ENCODE measurements at regions not wholly inside any gene's neighbourhood (a gene's known extent, or its start where the extent isn't known, plus 50 kb on each side); places are given as distances from the start of the nearest gene placed in this dataset.

GRCh38 chr12:88958153-88958552, 377.9 kb upstream of the KITLG start:
- ATAC-seq (no peak), DNase-seq (no peak)
- Histone ChIP-seq H3K9me3 (no peaks in the 10 kb centered on the region), H3K4me1 (peaks cover 0 to 24% (median 12%) of the 10 kb centered on the region in 12 donors), H3K27me3 (no peaks in the 10 kb centered on the region), H3K36me3 (no peaks in the 10 kb centered on the region), H3K4me3 (no peak overlapping the region), H3K27ac (no peak overlapping the region)
- intact Hi-C loops (cut with DNase I) = loop anchor here in 1 of 10 donors (10.0 kb wide), 1 partner anchor 53 kb away; no protein-coding TSS in a partner anchor
- TF ChIP-seq POLR2A (IDR thresholded peaks at IDR 0.05) = no peak
- TF ChIP-seq CTCF (IDR thresholded peaks at IDR 0.05) = no peak

- Histone ChIP-seq H3K4me1 (peaks cover 0 to 24% (median 12%) of the 10 kb centered on the region in 12 donors), H3K4me3 (no peak overlapping the region), H3K36me3 (no peaks in the 10 kb centered on the region), H3K9me3 (no peaks in the 10 kb centered on the region), H3K27ac (no peak overlapping the region), H3K27me3 (no peaks in the 10 kb centered on the region)
- intact Hi-C loops (cut with DNase I) = loop anchor here in 1 of 10 donors (10.0 kb wide), 1 partner anchor 53 kb away; no protein-coding TSS in a partner anchor
- no peak for ATAC-seq
- WGBS, 4 donors = 96% methylated on average over 3 of the region's 3 CpGs
- no peak for TF ChIP-seq POLR2A (IDR thresholded peaks at IDR 0.05)
- TF ChIP-seq CTCF (IDR thresholded peaks at IDR 0.05) = no peak
- no peak for DNase-seq
Measured at GRCh38 chr12:88957358-88957757, 377.1 kb upstream of the KITLG start.

GRCh38 chr12:88955531-88955930, 375.3 kb upstream of the KITLG start:
- no peak overlapping the region for H3K27ac ChIP-seq
- intact Hi-C loops (cut with DNase I) = loop anchor here in 1 of 10 donors (10.0 kb wide), 1 partner anchor 51 kb away; no protein-coding TSS in a partner anchor
- no peak for ATAC-seq
- 90 to 95% (median 92%) methylated on average over 5 of the region's 5 CpGs for WGBS, 4 donors
- H3K4me3 ChIP-seq = no peak overlapping the region
- no peaks in the 10 kb centered on the region for H3K27me3 ChIP-seq
- no peaks in the 10 kb centered on the region for H3K9me3 ChIP-seq
- no peaks in the 10 kb centered on the region for H3K36me3 ChIP-seq
- H3K4me1 ChIP-seq = peaks cover 0 to 17% (median 10%) of the 10 kb centered on the region in 12 donors
- TF ChIP-seq POLR2A (IDR thresholded peaks at IDR 0.05) = no peak
- TF ChIP-seq CTCF (IDR thresholded peaks at IDR 0.05) = no peak
- DNase-seq = no peak

- H3K36me3 ChIP-seq = no peaks in the 10 kb centered on the region
- whole genome bisulfite sequencing, 4 donors = 86 to 90% (median 87%) methylated on average over 9 of the region's 9 CpGs
- H3K9me3 ChIP-seq = peaks cover 0 to 3% (median 0%) of the 10 kb centered on the region in 12 donors
- no peak overlapping the region for H3K4me3 ChIP-seq
- no peak for ATAC-seq
- TF ChIP-seq CTCF (IDR thresholded peaks at IDR 0.05) (no peak), POLR2A (IDR thresholded peaks at IDR 0.05) (no peak)
- DNase-seq = no peak
- H3K27me3 ChIP-seq = no peaks in the 10 kb centered on the region
- H3K27ac ChIP-seq = no peak overlapping the region
- intact Hi-C loops (cut with DNase I) = loop anchor here in 1 of 10 donors (10.0 kb wide), 1 partner anchor 48 kb away; no protein-coding TSS in a partner anchor
- peaks cover 0 to 5% (median 0%) of the 10 kb centered on the region in 12 donors for H3K4me1 ChIP-seq
Measured at GRCh38 chr12:88953029-88953586, 372.8 kb upstream of the KITLG start.

Data from heart left ventricle (tissue), 16 donors.